Ecto neural progenitor cell (in vitro differentiated cells): ENCODE measurements at regions not wholly inside any gene's neighbourhood (a gene's known extent, or its start where the extent isn't known, plus 50 kb on each side); places are given as distances from the start of the nearest gene placed in this dataset.
"Not testable (repeated sequence)": the region's sequence is repeated elsewhere in the genome, so short reads cannot be mapped to it uniquely, and the experiment has no call there.

ENCODE experiments used
- DNase-seq: peaks from one replicate; pipeline ENCODE4 v3.0.0-alpha.2; 2018; ENCODE audit warnings: low spot score

- no peak for DNase-seq
These were observed 372.3 kb upstream of the FTMT start for GRCh38 chr5:121479337-121479736.

- DNase-seq: no peak
These were observed 366.4 kb upstream of the FTMT start for GRCh38 chr5:121485281-121485680.

DNA sequence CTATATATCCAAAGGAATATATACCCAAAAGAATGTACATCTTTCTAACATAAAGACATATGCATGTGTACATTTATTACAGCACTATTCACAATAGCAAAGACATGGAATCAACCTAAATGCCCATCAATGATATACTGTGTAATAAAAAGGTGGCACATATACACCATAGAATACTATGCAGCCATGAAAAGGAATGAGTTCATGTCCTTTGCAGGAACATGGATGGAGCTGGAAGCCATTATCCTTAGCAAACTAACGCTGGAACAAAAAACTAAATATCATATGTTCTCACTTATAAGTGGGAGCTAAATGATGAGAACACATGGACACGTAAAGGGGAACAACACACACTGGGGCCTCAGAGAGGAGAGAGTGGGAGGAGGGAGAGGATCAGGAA, 365.7 kb upstream of the FTMT start:
- not testable (repeated sequence) for DNase-seq

DNA sequence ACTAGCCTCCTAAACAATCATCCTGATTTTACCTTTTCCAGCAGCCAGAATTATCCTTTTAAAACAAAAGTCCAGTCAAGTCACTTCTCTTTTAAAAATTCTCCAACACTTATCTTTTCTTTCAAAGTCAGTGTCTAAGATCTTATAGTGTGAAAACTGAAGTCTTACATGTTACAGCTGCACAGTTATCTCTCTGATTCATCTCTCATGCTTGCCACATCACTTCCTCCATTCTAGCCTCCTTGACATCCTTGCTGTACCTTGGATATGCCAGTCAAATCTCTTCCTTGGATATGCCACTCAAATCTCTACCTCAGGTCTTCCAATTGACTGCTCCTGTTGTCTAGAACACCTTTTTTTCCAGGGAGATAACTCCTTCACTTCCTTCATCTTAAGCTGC, 361.7 kb upstream of the FTMT start:
- DNase-seq: no peak

- no peak for DNase-seq
These were observed 354.5 kb upstream of the FTMT start for GRCh38 chr5:121497176-121497575.

GRCh38 chr5:121500310-121500709, 351.4 kb upstream of the FTMT start:
- DNase-seq: no peak

GRCh38 chr5:121503111-121503840, 348.4 kb upstream of the FTMT start:
- DNase-seq: no peak

DNA sequence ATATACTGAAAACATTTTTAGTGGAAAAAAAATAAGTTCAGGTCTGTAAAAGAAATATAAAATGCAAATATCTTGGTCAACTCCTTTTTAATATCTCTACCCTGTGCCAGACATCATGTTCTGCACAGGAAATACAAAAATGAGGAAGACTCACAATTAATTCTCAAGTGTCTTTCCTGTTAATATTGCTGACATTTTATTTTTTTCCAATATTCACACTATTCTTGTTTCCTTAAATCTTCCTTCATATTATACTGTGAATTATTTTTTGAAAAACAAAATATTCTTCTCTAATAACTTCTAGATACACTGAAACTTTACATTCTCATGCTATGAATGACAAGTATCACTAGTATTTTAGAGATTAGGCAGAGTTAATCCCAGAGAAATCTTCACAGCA, 334.7 kb upstream of the FTMT start:
- DNase-seq: no peak

DNA sequence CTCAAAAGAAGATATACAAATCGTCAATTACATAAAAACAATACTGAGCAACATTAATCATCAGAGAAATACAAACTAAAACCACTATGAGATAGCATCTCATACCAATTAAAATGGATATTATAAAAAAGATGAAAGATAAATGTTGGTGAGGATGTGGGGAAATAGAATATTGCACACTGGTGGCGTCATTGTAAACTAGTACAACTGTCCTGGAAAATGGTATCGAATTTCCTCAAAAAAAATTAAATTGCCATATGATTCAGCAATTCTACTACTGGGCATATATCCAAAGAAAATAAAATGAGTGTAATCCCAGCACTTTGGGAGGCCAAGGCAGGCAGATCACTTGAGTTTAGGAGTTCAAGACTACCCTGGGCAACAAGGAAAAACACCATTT, 326.0 kb upstream of the FTMT start:
- no peak for DNase-seq

- DNase-seq: no peak
These were observed 324.8 kb upstream of the FTMT start for GRCh38 chr5:121526908-121527307.

- DNase-seq: no peak
These were observed 317.9 kb upstream of the FTMT start for GRCh38 chr5:121533814-121534213.

DNA sequence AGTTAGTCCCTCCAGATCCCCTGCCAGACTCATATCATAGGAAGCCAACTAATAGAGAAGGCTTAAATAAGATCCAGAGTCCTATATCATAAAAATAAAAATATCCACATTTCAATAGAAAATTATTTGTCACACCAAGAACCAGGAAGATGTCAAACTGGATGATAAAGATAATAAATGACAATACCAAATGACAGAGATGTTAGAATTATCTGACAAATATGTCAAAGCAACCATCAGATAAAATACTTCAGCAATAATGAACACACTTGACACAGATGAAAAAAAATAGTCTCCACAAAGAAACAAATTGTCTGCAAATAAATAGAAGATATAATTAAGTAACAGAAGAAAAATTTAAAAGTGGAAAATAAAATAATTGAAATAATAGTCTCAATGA, 300.7 kb upstream of the FTMT start:
- DNase-seq: no peak

DNA sequence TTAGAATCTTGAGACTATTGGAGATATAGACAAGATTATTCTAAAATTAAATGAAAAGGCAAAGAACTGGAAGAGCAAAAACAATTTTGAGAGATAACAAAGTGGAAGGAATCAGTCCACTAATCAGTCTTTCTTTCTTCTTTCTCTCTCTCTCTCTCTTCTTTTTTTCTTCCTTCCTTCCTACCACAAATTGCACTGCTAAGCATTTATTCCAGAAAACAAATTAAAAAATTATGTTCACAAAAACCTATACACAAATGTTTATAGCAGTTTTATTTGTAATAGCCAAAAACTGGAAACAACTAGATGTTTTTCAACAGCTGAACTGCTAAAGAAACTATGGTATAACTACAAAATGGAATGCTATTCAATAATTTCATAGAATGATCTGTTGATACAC, 291.9 kb upstream of the FTMT start:
- DNase-seq: no peak

GRCh38 chr5:121572061-121572460, 279.6 kb upstream of the FTMT start:
- DNase-seq: no peak

DNA sequence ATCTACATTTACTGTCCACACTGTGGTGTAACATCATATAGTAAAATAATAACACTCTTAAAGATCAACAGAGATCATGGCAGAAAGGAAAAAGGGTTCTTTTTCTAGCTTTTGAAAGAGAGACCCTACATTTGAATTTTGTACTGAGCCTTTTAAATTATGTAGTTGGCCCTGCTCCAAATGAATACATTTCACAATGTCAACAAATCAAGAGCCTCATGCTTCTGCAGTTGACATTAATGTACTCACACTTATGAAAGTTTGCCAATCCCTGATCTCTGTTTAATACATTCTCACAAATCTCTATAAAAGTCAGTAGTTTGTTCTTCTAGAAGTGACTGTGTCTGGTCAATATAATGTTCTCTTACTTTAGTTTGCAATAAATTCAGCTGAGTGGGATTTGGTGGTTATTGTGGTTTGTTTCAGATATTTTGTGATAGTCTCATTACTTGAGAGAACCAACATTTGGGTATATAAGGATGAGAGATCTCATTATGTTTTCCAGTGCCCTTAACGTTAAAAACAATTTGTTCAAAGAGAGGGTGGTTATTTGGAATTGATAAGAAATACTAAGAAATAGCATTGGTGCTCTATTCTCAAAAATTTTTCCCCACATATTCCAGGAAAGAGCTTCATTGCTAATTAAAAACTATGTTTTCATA, 277.8 kb upstream of the FTMT start:
- DNase-seq: no peak

DNA sequence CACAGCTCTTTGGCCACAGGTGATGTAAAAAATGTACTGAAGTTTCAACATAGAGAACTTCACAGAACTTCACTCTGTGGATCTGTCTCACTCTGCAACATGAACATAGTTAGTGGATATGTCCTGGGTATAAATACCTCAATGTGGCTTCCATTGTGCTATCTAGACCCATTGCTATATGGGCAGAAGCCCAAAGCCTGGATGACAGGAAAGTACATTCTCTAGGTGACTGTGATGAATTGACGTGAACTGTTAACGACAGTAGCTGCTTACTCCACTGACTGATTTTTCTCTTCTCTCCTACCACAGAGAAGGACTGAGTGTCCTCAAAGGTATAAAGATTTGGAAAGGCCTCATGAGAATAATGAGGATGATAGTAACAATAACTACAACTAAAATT, 270.1 kb upstream of the FTMT start:
- no peak for DNase-seq

DNA sequence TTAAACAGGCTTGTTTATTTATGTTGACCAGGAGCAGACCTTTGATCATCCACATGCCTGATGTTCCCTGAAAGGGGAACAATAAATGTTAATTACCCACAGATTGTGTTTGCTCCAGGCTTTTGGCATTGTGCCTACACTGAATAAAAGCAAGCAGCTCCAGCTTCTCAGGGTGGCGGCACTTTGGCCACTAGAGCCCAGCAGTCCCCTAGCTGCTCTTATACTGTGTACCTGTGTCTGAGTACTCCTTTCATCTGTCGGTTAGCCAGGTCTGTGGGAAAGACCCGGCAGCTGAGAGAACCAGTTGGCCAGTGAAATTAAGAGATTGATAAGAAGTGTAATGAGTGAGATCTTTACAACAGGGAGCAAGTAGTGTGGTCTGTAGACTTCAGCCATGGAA, 254.8 kb upstream of the FTMT start:
- no peak for DNase-seq

DNA sequence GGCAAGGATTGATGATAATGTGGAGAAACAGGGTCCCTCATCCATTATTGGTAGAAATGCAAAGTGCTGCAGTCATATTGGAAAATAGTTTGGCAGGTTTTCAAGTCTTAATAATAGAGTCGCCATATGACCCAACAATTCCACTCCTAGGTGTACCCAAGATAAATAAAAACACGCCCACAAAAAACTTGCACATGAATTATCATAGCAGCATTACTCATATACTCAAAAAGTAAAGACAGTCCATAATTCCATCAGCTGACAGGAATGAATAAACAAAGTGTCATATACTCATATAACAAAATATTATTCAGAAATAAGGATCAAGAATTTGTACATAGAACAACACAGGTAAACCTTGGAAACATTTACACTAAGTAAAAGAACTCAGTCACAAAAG, 242.9 kb upstream of the FTMT start:
- DNase-seq: no peak

GRCh38 chr5:121624035-121624434, 227.6 kb upstream of the FTMT start:
- no peak for DNase-seq

DNA sequence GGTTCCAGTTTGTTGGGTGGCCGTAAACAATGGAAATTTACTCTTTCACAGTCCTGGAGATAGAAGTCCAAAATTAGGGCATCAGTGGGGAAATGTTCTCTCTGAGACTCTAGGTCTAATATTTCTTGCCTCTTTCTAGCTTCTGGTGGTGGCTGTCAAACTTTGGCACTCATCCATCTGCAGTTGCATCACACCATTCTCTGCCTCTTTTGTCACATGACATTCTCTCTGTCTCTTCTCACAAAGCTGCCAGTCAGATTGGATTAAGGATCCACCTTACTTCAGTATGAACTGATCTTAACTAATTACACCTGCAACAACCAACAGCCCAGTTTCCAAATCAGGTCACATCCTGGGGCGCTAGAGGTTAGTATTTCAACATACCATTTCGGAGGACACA, 222.9 kb upstream of the FTMT start:
- DNase-seq: no peak

DNA sequence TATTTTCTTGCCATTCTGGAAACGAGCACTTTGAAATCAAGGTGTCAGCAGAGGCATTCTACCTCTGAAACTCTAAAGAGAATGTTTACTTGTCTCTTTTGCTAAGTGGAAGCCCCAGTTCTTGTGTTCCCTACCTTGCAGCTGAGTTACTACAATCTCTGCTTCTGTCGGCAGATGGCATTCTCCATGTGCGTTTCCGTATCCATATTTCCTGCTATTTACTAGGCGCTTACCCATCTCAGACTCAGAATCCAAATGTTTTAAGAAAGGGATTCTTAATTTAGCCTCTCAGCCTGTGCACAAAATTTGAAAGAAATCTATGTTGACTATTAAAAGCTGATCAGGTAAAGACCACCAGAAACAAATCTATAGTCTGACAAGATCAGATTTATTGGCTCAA, 221.3 kb upstream of the FTMT start:
- DNase-seq: no peak

DNA sequence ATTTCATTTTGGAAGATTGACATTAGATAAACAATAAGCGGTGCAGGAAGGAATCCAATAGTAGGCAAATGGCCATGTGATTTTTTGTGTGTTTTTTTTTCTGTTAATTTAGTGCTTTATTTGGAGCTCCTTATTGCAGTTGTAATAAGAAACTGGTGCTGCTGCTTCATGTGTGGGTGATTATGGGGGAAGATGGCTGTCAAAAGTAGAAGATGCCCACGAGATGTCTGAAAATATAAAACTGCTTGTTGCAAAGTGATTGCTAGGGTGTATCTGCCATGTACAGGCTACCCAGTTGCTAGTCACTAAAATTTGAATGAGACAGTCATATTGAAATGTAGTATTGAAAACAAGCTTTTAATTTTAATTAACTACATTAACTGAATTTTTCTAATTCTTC, 216.7 kb upstream of the FTMT start:
- DNase-seq: no peak

GRCh38 chr5:121638126-121638525, 213.6 kb upstream of the FTMT start:
- DNase-seq: no peak

DNA sequence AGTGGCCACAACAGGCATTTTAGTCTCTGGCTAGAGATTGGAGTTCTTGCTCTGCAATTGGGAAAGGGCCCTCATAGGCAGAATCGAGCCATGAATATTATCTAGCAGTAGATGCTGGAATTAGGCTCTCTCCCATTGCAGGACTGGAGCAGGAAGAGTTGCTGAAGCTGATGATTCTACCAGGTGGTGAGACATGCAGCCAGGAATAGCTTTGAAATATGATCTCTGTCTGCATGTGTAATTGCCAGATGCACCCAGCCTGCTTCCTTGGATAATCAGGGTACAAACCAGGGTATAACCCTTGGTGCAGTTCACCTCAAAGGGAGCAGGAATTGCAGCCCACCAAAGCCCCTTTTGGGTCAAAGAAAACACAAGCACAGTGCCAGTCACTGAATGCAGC, 211.4 kb upstream of the FTMT start:
- no peak for DNase-seq
